Esophagus muscularis mucosa (tissue), 3 donors: ENCODE measurements at regions not wholly inside any gene's neighbourhood (a gene's known extent, or its start where the extent isn't known, plus 50 kb on each side); places are given as distances from the start of the nearest gene placed in this dataset.
"Not testable (repeated sequence)": the region's sequence is repeated elsewhere in the genome, so short reads cannot be mapped to it uniquely, and the experiment has no call there.

Source experiments
- POLR2A ChIP-seq: fragments of 450-650 bp; IDR thresholded peaks from one replicate; pipeline ENCODE4 v1.6.1; 2017; ENCODE audit warnings: antibody characterized with exemption, moderate library complexity, mild to moderate bottlenecking, low read depth
- TF ChIP-seq, protein P1 (sequence below), 3 experiments: fragments of 200-600 bp in 2 of 3; fragments of 450-650 bp in 1 of 3; sonication (generic) in 2 of 3; IDR thresholded peaks; one replicate each; pipeline ENCODE4 v1.5.1; 2017 to 2019; ENCODE audit warnings: antibody characterized with exemption in 3 of 3, mild to moderate bottlenecking in 2 of 3, moderate library complexity in 1 of 3

- not testable (repeated sequence) for TF ChIP-seq POLR2A
- TF ChIP-seq, protein P1, sequence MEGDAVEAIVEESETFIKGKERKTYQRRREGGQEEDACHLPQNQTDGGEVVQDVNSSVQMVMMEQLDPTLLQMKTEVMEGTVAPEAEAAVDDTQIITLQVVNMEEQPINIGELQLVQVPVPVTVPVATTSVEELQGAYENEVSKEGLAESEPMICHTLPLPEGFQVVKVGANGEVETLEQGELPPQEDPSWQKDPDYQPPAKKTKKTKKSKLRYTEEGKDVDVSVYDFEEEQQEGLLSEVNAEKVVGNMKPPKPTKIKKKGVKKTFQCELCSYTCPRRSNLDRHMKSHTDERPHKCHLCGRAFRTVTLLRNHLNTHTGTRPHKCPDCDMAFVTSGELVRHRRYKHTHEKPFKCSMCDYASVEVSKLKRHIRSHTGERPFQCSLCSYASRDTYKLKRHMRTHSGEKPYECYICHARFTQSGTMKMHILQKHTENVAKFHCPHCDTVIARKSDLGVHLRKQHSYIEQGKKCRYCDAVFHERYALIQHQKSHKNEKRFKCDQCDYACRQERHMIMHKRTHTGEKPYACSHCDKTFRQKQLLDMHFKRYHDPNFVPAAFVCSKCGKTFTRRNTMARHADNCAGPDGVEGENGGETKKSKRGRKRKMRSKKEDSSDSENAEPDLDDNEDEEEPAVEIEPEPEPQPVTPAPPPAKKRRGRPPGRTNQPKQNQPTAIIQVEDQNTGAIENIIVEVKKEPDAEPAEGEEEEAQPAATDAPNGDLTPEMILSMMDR (IDR thresholded peaks at IDR 0.05): not testable (repeated sequence)
These were observed 96.7 kb downstream of the LPAR4 start for GRCh38 chrX:78844218-78844617.
